Stimulated activated CD4-positive, alpha-beta T cell treated with anti-CD3 and anti-CD28 coated beads, Interleukin-15, amount 100 ng/mL, for 24 hours (primary cell): ENCODE measurements at regions not wholly inside any gene's neighbourhood (a gene's known extent, or its start where the extent isn't known, plus 50 kb on each side); places are given as distances from the start of the nearest gene placed in this dataset.
"Not testable (repeated sequence)": the region's sequence is repeated elsewhere in the genome, so short reads cannot be mapped to it uniquely, and the experiment has no call there.

Experiments used
- DNase-seq: peaks from one replicate; pipeline ENCODE4 v3.0.0-alpha.2; 2020

GRCh38 chr18:30814446-30814845 is 228.1 kb downstream of the DSC3 start:
- no peak for DNase-seq

- DNase-seq, result no peak
Observed at GRCh38 chr18:30811580-30811979, 231.0 kb downstream of the DSC3 start.

GRCh38 chr18:30810580-30810979 is 232.0 kb downstream of the DSC3 start:
- no peak for DNase-seq

- DNase-seq, result no peak
Observed at GRCh38 chr18:30806823-30807222, 235.7 kb downstream of the DSC3 start.

GRCh38 chr18:30800800-30801199 is 241.7 kb downstream of the DSC3 start:
- no peak for DNase-seq

- DNase-seq, result no peak
Observed at GRCh38 chr18:30792051-30792450, 250.5 kb downstream of the DSC3 start.

GRCh38 chr18:30788411-30788991 is 254.0 kb downstream of the DSC3 start:
- not testable (repeated sequence) for DNase-seq

- no peak for DNase-seq
Observed at GRCh38 chr18:30787410-30787809, 255.1 kb downstream of the DSC3 start.

GRCh38 chr18:30781601-30782000 is 260.9 kb downstream of the DSC3 start:
- DNase-seq, result no peak

GRCh38 chr18:30775629-30776028 is 266.9 kb downstream of the DSC3 start:
- DNase-seq, result no peak

GRCh38 chr18:30772170-30772569 is 270.4 kb downstream of the DSC3 start:
- DNase-seq, result not testable (repeated sequence)

GRCh38 chr18:30766053-30766452 is 276.5 kb downstream of the DSC3 start:
- DNase-seq, result no peak

- no peak for DNase-seq
Observed at GRCh38 chr18:30765247-30765646, 277.3 kb downstream of the DSC3 start.

- DNase-seq, result no peak
Observed at GRCh38 chr18:30763902-30764350, 278.6 kb downstream of the DSC3 start.

GRCh38 chr18:30754846-30755245 is 287.7 kb downstream of the DSC3 start:
- DNase-seq, result no peak

GRCh38 chr18:30748541-30748940 is 294.0 kb downstream of the DSC3 start:
- DNase-seq, result no peak

GRCh38 chr18:30746224-30746623 is 296.3 kb downstream of the DSC3 start:
- no peak for DNase-seq

GRCh38 chr18:30743033-30743432 is 299.5 kb downstream of the DSC3 start:
- no peak for DNase-seq

GRCh38 chr18:30730915-30731314 is 311.6 kb downstream of the DSC3 start:
- DNase-seq, result no peak

GRCh38 chr18:30727849-30728248 is 314.7 kb downstream of the DSC3 start:
- DNase-seq, result no peak

- DNase-seq, result no peak
Observed at GRCh38 chr18:30713299-30713698, 329.2 kb downstream of the DSC3 start.

GRCh38 chr18:30712383-30712782 is 330.2 kb downstream of the DSC3 start:
- DNase-seq, result no peak

GRCh38 chr18:30709595-30709994 is 332.9 kb downstream of the DSC3 start:
- no peak for DNase-seq

- DNase-seq, result no peak
Observed at GRCh38 chr18:30705943-30706342, 336.6 kb downstream of the DSC3 start.

GRCh38 chr18:30698571-30698970 is 344.0 kb downstream of the DSC3 start:
- DNase-seq, result no peak

- DNase-seq, result no peak
Observed at GRCh38 chr18:30696201-30696600, 346.3 kb downstream of the DSC3 start.
